GM12864 (cell line): ENCODE measurements at regions not wholly inside any gene's neighbourhood (a gene's known extent, or its start where the extent isn't known, plus 50 kb on each side); places are given as distances from the start of the nearest gene placed in this dataset.

ENCODE experiments used
- DNase-seq: peaks from one replicate; pipeline ENCODE4 v3.0.0-alpha.2; 2011; ENCODE audit warnings: low read depth
- H3K4me3 ChIP-seq: 2 replicates; pipeline ENCODE4 v1.5.1; 2011; ENCODE audit warnings: mild to moderate bottlenecking, low read depth, low read length, control low read depth
- CTCF ChIP-seq: IDR thresholded peaks from 2 replicates; pipeline ENCODE4 v1.5.1; 2011; ENCODE audit warnings: low read depth, mild to moderate bottlenecking, moderate library complexity, low read length, control low read depth, inconsistent platforms; ENCODE audit errors: missing control alignments

DNA sequence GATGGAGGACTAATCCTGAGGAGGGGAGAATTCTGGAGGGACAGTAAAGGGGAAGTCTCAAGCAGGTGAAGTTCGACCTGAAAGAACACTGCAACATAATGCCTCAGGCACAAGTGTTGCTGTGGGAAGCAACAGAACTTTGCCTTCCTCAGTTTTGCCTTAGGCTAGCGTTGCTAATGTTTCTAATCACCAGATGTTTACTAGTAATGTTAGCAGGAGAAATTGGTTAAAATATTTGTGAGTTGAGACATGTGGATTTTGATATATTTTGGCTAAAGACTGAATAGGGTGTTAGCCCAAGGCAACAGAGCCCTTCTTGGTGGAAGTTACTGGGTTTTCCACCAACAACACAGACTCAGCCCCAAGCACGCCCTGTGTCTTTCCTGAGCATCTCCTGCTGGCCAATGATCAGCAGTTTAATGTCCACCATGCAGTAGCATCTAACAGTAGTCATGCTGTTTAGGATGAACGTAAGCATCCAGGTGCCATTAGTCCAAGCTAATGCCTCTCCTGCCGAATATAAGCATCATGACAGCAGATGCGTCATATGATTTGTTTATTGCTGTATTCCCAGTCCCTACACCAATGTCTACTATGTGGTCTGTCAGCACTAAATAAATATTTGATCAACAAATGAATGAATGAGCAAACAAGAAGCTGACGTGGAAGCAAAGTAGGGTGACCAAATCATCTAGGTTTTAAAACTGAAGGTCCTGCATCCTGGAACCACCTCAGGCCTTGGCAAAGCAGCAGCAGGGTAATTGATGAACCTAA lies 511.9 kb upstream of the HTR2A start:
- no peak for TF ChIP-seq CTCF
- H3K4me3 ChIP-seq: no peak overlapping the region
- DNase-seq: no peak

GRCh38 chr13:47407808-47408207 lies 511.0 kb upstream of the HTR2A start:
- no peak for DNase-seq
- TF ChIP-seq CTCF: no peak
- no peak overlapping the region for H3K4me3 ChIP-seq

- no peak for DNase-seq
- H3K4me3 ChIP-seq: no peak overlapping the region
- TF ChIP-seq CTCF: no peak
Observed at GRCh38 chr13:47399599-47399998, 502.7 kb upstream of the HTR2A start.

GRCh38 chr13:47397739-47398138 lies 500.9 kb upstream of the HTR2A start:
- H3K4me3 ChIP-seq: no peak overlapping the region
- no peak for TF ChIP-seq CTCF
- DNase-seq: no peak

GRCh38 chr13:47396915-47397314 lies 500.1 kb upstream of the HTR2A start:
- no peak for TF ChIP-seq CTCF
- no peak overlapping the region for H3K4me3 ChIP-seq
- no peak for DNase-seq

GRCh38 chr13:47374741-47375140 lies 477.9 kb upstream of the HTR2A start:
- no peak for TF ChIP-seq CTCF
- H3K4me3 ChIP-seq: no peak overlapping the region
- DNase-seq: no peak

DNA sequence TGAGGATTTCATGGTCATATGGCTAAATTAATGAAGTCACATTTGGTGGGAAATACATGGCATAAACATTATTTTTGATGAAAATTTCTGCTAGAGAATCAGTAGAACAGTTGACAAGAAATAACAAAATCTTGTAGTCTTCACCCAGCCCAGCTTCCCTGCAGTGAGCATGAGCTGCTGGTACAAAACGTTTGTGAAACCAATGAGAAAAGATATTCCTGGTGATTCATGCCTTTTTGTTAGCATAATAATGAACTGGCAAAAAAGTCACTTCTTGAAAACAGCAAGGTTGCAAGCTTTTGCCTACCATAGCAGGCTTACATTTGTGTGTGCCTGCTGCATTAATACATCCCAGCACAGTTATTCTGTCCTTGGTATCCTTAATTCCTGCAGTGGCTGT lies 475.9 kb upstream of the HTR2A start:
- DNase-seq: no peak
- TF ChIP-seq CTCF: no peak
- no peak overlapping the region for H3K4me3 ChIP-seq
